ENCODE measurements at regions not wholly inside any gene's neighbourhood (a gene's known extent, or its start where the extent isn't known, plus 50 kb on each side); places are given as distances from the start of the nearest gene placed in this dataset.

DNA sequence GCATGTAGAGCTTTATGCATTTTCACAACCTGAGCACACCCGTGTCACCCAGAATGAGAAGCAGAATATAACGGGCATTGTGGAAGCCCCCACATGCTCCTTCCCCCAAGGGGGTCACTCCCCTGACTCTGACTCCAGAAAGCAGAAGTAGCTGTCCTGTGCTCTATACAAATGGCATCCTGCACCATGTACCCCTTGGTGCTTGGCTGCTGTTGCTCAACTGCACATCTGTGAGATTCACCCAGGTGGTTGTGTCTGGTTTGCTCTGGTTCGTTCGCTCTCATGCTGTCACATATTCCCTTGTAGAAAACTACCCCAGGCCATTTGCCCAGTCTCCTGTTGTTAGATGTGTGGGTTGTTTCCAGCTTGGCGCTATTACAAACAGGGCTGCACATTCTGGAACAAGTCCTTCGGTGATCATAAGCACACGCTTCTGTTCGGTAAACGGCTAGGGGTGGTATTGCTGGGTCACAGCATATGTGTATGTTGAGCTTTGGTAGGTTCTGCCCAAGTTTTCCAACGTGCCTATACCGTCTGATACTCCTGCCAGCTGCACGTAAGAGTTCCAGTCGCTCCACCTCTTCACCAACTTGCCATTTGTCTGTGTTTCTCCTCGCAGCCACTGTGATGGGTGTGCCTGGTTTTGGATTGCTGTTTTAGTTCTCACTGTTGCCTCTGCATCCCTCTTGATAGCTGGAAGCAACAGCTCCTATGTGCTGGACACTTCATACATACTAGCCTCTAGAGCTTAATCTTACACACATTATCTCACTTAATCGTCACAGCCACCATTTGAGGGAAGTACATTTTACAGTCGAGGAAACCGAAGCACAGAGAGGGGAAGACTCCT, 65.4 kb upstream of the SLC6A6 start:
- no peak for DNase-seq (ENCODE audit: low read depth in 2 of 2)

DNA sequence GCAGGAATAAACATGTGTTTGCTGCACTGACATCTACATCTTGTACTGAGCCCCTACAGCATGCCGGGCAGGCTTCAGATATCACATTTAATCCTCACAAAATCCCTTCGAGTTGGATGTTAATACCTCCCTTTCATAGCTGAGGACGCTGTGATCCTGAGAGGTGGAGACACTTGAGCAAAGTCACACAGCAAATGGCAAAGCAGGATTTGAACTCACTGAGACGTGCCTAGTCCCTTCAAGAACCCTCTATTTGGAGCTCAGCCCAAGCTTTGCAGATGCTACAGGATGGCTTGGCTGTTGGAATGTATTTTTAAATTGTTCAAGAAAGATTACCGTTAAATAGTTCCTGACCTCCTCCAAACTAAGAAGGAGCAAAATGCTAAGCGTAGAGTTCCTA, 64.6 kb upstream of the SLC6A6 start:
- DNase-seq (ENCODE audit: low read depth in 2 of 2): no peak

- no peak for DNase-seq (ENCODE audit: low read depth in 2 of 2)
These were observed 64.2 kb upstream of the SLC6A6 start for GRCh38 chr3:14338242-14338641.

DNA sequence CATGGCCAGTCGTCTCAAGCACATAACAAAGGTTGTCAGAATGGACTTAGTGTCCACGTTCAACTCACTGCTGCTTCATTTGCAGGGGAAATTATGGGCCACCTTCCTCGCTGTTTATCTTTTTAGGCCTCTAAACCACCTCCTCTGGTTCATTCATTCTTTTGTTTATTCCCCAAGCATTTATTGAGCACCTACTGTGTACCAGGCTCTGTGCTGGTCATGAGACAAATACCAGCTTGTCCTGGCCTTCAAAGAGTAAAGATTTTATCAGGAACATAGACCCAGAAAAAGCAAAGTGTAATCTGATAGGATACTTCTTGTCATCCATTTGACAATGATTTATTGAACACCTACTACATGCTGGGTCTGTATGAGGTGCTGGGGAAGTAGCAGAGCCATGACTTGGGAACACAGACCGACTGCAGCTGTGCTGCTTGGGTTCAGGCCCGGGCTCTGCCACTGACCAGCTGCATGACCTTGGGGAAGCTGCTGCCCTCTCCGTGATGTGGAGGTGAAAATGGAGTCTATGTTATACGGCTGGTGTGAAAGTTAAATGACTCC, 63.4 kb upstream of the SLC6A6 start:
- no peak for DNase-seq (ENCODE audit: low read depth in 2 of 2)

DNA sequence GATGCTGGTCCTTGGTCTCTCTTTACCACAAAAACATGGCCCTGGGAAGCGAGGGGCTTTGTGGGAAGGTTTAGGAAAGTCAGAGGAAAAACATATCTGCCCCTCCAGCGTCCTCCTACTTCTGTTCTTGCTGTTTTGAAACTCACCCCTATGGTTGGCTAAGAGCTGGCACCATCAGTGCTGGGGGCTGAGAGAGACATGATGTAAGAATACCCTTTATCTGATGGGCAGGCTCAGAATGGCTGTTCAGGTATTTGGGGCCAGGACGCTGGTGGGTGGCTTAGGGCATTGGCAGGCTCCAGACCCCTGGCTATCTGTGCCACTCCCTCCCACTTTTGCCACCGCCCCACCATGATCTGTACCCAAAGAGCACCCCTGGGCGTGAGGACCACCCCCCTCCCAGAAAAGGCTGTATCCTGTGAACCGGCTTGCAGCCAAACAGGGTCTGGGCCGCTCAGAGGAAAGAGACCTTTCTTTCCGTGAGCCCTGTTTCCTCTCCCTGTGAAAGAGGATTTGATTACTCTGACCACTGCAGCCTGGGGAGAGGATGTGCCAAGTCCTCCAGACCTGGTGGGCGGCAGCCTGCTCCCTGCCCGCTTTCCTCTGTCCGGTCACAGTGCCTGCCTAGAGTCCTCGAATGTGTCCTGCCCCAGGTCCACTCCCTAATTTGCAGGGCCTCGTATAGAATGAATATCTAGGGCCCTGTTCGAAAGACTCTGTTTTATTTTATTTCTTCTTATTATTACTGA, 61.3 kb upstream of the SLC6A6 start:
- DNase-seq (ENCODE audit: low read depth in 2 of 2): no peak

DNA sequence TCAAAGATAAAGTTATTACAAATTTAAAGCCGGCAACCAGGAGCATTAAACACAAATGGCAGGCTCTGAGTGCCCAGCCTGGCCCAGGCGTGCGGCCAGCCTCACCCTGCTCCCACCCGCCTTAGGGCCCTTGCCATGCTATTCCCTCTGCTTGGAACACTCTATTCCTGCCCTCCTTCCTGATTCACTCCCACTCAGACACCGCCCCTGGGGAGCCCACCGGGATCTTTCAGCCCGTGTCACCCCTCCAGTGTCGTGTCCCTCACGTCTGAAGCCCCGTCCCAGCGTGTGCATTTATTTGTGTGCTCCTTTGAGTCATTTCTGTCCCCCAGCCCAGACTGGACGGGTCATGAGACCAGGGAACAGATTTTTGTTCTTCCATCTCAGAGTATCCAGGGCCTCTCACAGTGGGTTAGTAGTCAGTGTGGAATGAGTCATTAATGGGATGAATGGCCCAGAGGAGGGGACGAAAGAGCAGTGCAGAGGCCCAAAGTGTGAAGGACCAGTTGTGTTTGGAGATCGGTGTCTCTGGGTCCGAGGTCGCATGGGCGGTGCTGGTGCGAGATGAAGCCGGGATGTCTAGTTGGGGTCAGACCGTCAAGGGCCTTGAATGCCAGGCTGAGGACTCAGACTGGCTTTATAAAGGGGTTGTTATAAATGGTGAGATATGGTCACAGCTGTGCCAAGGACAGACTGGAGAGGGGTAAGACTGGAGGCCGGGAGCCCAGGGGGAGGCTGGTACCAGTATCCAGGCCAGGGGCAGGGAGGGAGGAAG, 58.9 kb upstream of the SLC6A6 start:
- DNase-seq (ENCODE audit: low read depth in 2 of 2): no peak

- no peak for DNase-seq (ENCODE audit: low read depth in 2 of 2)
These were observed 58.1 kb upstream of the SLC6A6 start for GRCh38 chr3:14344351-14344750.

DNA sequence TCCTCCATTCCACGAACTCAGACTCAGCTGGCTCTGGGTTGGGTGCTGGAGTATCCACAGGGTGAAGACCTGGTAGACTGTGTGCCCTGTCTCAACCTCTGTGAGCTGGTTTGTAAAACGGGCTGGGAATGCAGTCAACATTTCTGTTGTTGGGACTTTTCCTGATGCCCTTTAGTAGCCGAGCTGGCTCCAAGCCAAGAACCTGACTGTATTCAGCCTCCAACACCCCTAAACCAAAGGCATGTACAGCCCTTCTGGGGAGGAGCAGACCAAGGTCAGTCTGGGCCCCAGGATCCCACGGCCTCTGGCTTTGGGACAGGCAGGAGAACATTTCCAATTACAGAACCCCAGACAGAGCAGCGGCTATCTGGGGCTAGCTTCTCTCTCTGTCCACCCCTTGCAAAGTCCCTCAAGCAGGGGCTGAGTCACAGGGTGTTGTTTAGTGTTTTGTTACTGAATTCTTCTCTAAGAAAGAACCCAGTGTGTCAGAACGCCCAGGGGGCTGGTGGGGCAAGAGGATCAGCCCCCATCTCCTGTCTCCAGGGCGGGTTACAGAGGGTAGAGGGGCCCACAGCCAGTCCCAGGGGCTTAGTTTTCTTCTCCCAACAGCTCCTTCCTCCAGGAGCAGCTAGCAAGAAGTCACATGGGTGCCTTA, 56.8 kb upstream of the SLC6A6 start:
- DNase-seq (ENCODE audit: low read depth in 2 of 2): no peak

DNA sequence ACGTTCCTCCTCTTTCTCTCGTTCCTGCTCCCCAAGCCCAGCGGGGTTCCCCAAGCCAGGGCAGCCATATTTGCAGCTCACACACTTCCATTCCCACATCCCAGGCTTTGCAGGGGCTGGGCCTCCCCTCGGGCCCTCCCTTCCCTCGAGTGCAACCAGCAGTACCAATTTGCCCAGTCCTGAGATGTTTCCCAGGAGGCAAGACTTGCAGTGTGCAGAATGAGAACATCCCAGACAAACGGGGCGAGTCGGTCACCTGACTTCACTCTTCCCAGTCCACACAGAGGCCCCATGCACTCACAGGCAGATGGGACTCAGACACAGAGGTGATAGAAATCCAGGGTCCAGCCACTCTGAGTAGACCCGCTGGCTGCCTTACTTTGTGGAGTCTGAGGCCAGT, 56.2 kb upstream of the SLC6A6 start:
- no peak for DNase-seq (ENCODE audit: low read depth in 2 of 2)

- DNase-seq (ENCODE audit: low read depth in 2 of 2): no peak
These were observed 55.8 kb upstream of the SLC6A6 start for GRCh38 chr3:14346642-14347041.

DNA sequence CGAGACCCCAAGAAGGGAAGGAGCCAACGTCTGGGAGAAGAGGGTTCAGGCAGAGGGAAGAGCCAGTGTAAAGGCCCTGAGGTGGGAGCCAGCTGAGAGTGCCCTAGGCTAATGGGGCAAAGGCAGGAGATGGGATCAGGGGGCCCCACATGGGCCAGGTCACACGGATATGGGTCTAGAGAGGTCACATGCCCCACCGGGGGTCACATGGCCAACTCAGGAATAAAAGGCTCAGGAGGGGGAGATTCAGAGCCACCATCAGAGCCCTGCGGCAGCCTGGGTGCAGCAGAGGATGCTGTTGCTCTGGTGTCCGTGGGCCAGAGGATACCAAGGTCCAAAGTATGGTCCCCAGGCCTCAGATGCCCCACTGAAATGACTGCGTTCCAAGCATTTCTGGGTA, 55.3 kb upstream of the SLC6A6 start:
- DNase-seq (ENCODE audit: low read depth in 2 of 2): no peak

DNA sequence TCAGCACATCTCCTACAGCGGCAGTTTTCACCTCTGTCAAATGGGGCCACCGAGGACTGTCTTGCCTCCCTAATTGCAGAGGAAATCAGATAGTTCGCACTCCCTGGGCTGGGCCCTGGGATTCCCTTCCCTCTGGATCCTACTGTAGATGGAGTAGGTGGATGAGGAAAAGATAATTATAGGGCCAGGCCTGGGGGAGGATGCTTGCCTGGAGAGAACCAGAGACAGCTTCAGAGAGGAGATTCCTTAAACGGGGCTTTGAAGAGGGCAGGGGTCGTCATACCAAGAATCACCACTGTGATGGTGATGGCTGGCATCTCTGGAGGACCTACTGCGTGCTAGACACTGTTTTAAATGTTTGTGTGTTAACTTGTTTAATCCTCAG, 50.8 kb upstream of the SLC6A6 start:
- DNase-seq (ENCODE audit: low read depth in 2 of 2): no peak

GRCh38 chr3:14352002-14352627, 50.3 kb upstream of the SLC6A6 start:
- DNase-seq (ENCODE audit: low read depth in 2 of 2): peak in 1 of 2 donors; percentile 5
